GM21528 (cell line): ENCODE measurements at regions not wholly inside any gene's neighbourhood (a gene's known extent, or its start where the extent isn't known, plus 50 kb on each side); places are given as distances from the start of the nearest gene placed in this dataset.
"Not testable (repeated sequence)": the region's sequence is repeated elsewhere in the genome, so short reads cannot be mapped to it uniquely, and the experiment has no call there.

ENCODE experiments used
- ATAC-seq: cut with Tn5 transposase; IDR thresholded peaks from one replicate; pipeline ENCODE4 v1.9.1; 2021; ENCODE audit warnings: mild to moderate bottlenecking, moderate library complexity; ENCODE audit not compliant: unreplicated experiment, low FRiP score

- ATAC-seq, result no peak
Measured at GRCh38 chr14:31911160-31911559, 165.9 kb upstream of the ARHGAP5 start.

- ATAC-seq, result no peak
Measured at GRCh38 chr14:31913370-31913769, 163.7 kb upstream of the ARHGAP5 start.

- not testable (repeated sequence) for ATAC-seq
Measured at GRCh38 chr14:31918289-31918688, 158.8 kb upstream of the ARHGAP5 start.

- ATAC-seq, result no peak
Measured at GRCh38 chr14:31920001-31920400, 157.1 kb upstream of the ARHGAP5 start.

- ATAC-seq, result no peak
Measured at GRCh38 chr14:31920989-31921650, 156.0 kb upstream of the ARHGAP5 start.

GRCh38 chr14:31921721-31922120 is 155.4 kb upstream of the ARHGAP5 start:
- no peak for ATAC-seq

- no peak for ATAC-seq
Measured at GRCh38 chr14:31926123-31926522, 151.0 kb upstream of the ARHGAP5 start.

GRCh38 chr14:31926652-31927347 is 150.3 kb upstream of the ARHGAP5 start:
- ATAC-seq, result no peak

GRCh38 chr14:31927348-31927832 is 149.7 kb upstream of the ARHGAP5 start:
- ATAC-seq, result no peak

GRCh38 chr14:31930070-31930469 is 147.0 kb upstream of the ARHGAP5 start:
- no peak for ATAC-seq

- no peak for ATAC-seq
Measured at GRCh38 chr14:31930493-31931240, 146.4 kb upstream of the ARHGAP5 start.

GRCh38 chr14:31932675-31933074 is 144.4 kb upstream of the ARHGAP5 start:
- no peak for ATAC-seq

- ATAC-seq, result no peak
Measured at GRCh38 chr14:31933716-31934115, 143.4 kb upstream of the ARHGAP5 start.

GRCh38 chr14:31934767-31935266 is 142.3 kb upstream of the ARHGAP5 start:
- no peak for ATAC-seq

GRCh38 chr14:31935391-31935790 is 141.7 kb upstream of the ARHGAP5 start:
- no peak for ATAC-seq

- ATAC-seq, result no peak
Measured at GRCh38 chr14:31936115-31936514, 141.0 kb upstream of the ARHGAP5 start.

GRCh38 chr14:31937730-31938346 is 139.3 kb upstream of the ARHGAP5 start:
- ATAC-seq, result peak; percentile 95

GRCh38 chr14:31939934-31940333 is 137.2 kb upstream of the ARHGAP5 start:
- ATAC-seq, result no peak

- ATAC-seq, result no peak
Measured at GRCh38 chr14:31941487-31941886, 135.6 kb upstream of the ARHGAP5 start.

GRCh38 chr14:31942166-31942841 is 134.8 kb upstream of the ARHGAP5 start:
- no peak for ATAC-seq
